HEK293 (cell line): ENCODE measurements at regions not wholly inside any gene's neighbourhood (a gene's known extent, or its start where the extent isn't known, plus 50 kb on each side); places are given as distances from the start of the nearest gene placed in this dataset.
A peak's percentile ranks its signal among the peaks of the same experiment; 100 is the strongest.

Experiments used
- MYNN ChIP-seq: fragments of 450-650 bp; formaldehyde crosslinking; IDR thresholded peaks from 2 replicates; pipeline ENCODE4 v1.5.1; 2016; ENCODE audit warnings: missing biosample characterization, missing genetic modification characterization, borderline replicate concordance
- PRDM10 ChIP-seq: fragments of 450-650 bp; formaldehyde crosslinking; IDR thresholded peaks from 2 replicates; pipeline ENCODE4 v1.5.1; 2016; ENCODE audit warnings: missing biosample characterization, missing genetic modification characterization
- REPIN1 ChIP-seq: fragments of 450-650 bp; formaldehyde crosslinking; IDR thresholded peaks from 2 replicates; pipeline ENCODE4 v1.5.1; 2017; ENCODE audit warnings: missing biosample characterization, missing genetic modification characterization, low read depth
- YY1 ChIP-seq: fragments of 450-650 bp; formaldehyde crosslinking; IDR thresholded peaks from 2 replicates; pipeline ENCODE4 v1.5.1; 2018; ENCODE audit warnings: missing biosample characterization, missing genetic modification characterization
- ZBTB1 ChIP-seq: fragments of 450-650 bp; formaldehyde crosslinking; IDR thresholded peaks from 2 replicates; pipeline ENCODE4 v1.5.1; 2016; ENCODE audit warnings: missing biosample characterization, missing genetic modification characterization
- ZBTB20 ChIP-seq: fragments of 450-650 bp; formaldehyde crosslinking; IDR thresholded peaks from 2 replicates; pipeline ENCODE4 v1.5.1; 2016; ENCODE audit warnings: missing biosample characterization, missing genetic modification characterization
- ZNF239 ChIP-seq: fragments of 450-650 bp; formaldehyde crosslinking; IDR thresholded peaks from 2 replicates; pipeline ENCODE4 v1.5.1; 2016; ENCODE audit warnings: missing biosample characterization, missing genetic modification characterization
- ZNF335 ChIP-seq: fragments of 450-650 bp; formaldehyde crosslinking; conservative IDR thresholded peaks from 2 replicates; pipeline ENCODE4 v1.5.1; 2016; ENCODE audit warnings: missing biosample characterization, missing genetic modification characterization
- ZNF350 ChIP-seq: fragments of 450-650 bp; formaldehyde crosslinking; IDR thresholded peaks from 2 replicates; pipeline ENCODE4 v1.5.0; 2017; ENCODE audit warnings: missing biosample characterization, mild to moderate bottlenecking, missing genetic modification characterization
- ZNF416 ChIP-seq: fragments of 450-650 bp; formaldehyde crosslinking; IDR thresholded peaks from 2 replicates; pipeline ENCODE4 v1.5.1; 2016; ENCODE audit warnings: missing biosample characterization, missing genetic modification characterization
- ZNF426 ChIP-seq: fragments of 450-650 bp; formaldehyde crosslinking; IDR thresholded peaks from 2 replicates; pipeline ENCODE4 v1.5.1; 2017; ENCODE audit warnings: missing biosample characterization, missing genetic modification characterization, mild to moderate bottlenecking, inconsistent platforms, moderate library complexity
- ZNF513 ChIP-seq: fragments of 450-650 bp; IDR thresholded peaks from 2 replicates; pipeline ENCODE4 v1.5.1; 2018; ENCODE audit warnings: missing biosample characterization, missing genetic modification characterization
- ZNF624 ChIP-seq: fragments of 450-650 bp; formaldehyde crosslinking; IDR thresholded peaks from 2 replicates; pipeline ENCODE4 v1.5.1; 2017; ENCODE audit warnings: missing biosample characterization, missing genetic modification characterization
- ZNF626 ChIP-seq: fragments of 450-650 bp; sonication (Bioruptor Pico); formaldehyde crosslinking; IDR thresholded peaks from 2 replicates; pipeline ENCODE4 v1.5.1; 2018; ENCODE audit warnings: missing biosample characterization, missing genetic modification characterization, inconsistent platforms
- ZNF629 ChIP-seq: fragments of 450-650 bp; formaldehyde crosslinking; IDR thresholded peaks from 2 replicates; pipeline ENCODE4 v1.5.1; 2017; ENCODE audit warnings: missing biosample characterization, missing genetic modification characterization
- ZNF76 ChIP-seq: fragments of 450-650 bp; formaldehyde crosslinking; IDR thresholded peaks from 2 replicates; pipeline ENCODE4; 2016; ENCODE audit warnings: low read depth, missing biosample characterization, missing genetic modification characterization, borderline replicate concordance
- ZNF776 ChIP-seq: fragments of 450-650 bp; formaldehyde crosslinking; IDR thresholded peaks from 2 replicates; pipeline ENCODE4 v1.5.0; 2017; ENCODE audit warnings: missing biosample characterization, missing genetic modification characterization, borderline replicate concordance
- ZSCAN30 ChIP-seq: fragments of 450-650 bp; IDR thresholded peaks from 2 replicates; pipeline ENCODE4 v1.5.1; 2018; ENCODE audit warnings: missing biosample characterization, mild to moderate bottlenecking, missing genetic modification characterization, moderate library complexity
- TF ChIP-seq, protein P1 (sequence below): fragments of 450-650 bp; formaldehyde crosslinking; IDR thresholded peaks from 2 replicates; pipeline ENCODE4 v1.5.1; 2016; ENCODE audit warnings: missing biosample characterization, missing genetic modification characterization
- TF ChIP-seq, protein P2 (sequence below): fragments of 450-650 bp; formaldehyde crosslinking; IDR thresholded peaks from 2 replicates; pipeline ENCODE4 v1.5.1; 2016; ENCODE audit warnings: missing biosample characterization, missing genetic modification characterization
- TF ChIP-seq, protein P3 (sequence below): fragments of 450-650 bp; formaldehyde crosslinking; IDR thresholded peaks from 2 replicates; pipeline ENCODE4 v1.5.1; 2016; ENCODE audit warnings: missing biosample characterization, missing genetic modification characterization, borderline replicate concordance
- TF ChIP-seq, protein P4 (sequence below): fragments of 450-650 bp; formaldehyde crosslinking; IDR thresholded peaks from 2 replicates; pipeline ENCODE4 v1.5.1; 2016; ENCODE audit warnings: missing biosample characterization, missing genetic modification characterization, low read depth
- TF ChIP-seq, protein P5 (sequence below): fragments of 450-650 bp; formaldehyde crosslinking; IDR thresholded peaks from 2 replicates; pipeline ENCODE4; 2016; ENCODE audit warnings: missing biosample characterization, missing genetic modification characterization

DNA sequence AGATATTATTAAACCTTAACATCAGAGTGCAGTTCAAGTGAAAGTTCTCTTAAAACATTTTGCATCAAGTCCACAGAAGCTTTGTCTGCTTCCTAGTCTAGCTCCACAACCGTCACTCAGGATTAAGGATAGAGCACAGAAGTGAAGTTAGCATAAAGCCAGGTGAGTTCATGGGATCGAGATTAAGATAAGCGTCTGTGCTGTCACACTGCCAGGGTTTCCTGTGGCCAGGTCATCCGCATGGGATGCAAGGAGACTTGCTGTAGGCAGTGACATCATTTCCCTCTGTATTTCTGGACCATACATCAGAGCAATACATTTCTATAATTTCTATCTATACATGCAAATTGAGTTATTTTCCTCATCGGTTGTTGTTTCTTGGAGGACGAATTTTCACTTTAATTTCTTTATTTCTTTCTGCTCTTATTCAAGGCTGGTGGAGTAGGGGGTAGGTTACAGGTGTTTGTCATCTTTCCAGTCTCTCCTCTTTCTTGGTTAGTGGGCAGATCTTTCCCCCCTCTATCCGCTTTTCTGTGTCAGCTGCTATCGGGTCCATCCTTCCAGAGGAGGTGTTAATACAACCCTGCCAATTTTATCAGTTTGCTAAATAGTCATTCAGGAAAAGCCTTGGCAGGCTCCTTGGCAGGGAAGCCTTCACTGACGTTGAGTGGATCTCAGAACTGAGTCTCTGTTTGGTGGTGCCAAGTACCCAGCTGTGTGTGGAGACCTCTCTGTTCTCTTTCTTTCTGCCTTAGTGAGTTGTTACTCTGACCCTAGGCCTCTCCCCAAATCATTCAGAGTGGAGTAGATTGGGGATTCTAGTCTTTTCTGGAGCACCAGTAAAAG lies 307.6 kb upstream of the MAP3K7 start (continued):
- TF ChIP-seq, protein P1, sequence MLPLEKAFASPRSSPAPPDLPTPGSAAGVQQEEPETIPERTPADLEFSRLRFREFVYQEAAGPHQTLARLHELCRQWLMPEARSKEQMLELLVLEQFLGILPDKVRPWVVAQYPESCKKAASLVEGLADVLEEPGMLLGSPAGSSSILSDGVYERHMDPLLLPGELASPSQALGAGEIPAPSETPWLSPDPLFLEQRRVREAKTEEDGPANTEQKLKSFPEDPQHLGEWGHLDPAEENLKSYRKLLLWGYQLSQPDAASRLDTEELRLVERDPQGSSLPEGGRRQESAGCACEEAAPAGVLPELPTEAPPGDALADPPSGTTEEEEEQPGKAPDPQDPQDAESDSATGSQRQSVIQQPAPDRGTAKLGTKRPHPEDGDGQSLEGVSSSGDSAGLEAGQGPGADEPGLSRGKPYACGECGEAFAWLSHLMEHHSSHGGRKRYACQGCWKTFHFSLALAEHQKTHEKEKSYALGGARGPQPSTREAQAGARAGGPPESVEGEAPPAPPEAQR (tag by site-specific recombination), result no peak
- TF ChIP-seq ZBTB1 (tag by site-specific recombination) (no peak), ZNF335 (0 out of 2 replicates have a peak, but pooled peaks have one; percentile 0), ZNF626 (tag by site-specific recombination) (no peak), YY1 (no peak), ZNF416 (tag by site-specific recombination) (no peak), MYNN (tag by site-specific recombination) (no peak), ZNF76 (no peak), REPIN1 (tag by site-specific recombination) (no peak), ZNF239 (tag by site-specific recombination) (no peak), PRDM10 (peak; percentile 57; the same call in 1 of the 2 replicates), ZNF776 (tag by site-specific recombination) (no peak), ZNF426 (no peak), ZNF513 (tag by site-specific recombination) (no peak), ZNF624 (no peak), ZNF350 (tag by site-specific recombination) (no peak), ZBTB20 (no peak), ZNF629 (peak; percentile 60), ZSCAN30 (no peak)
- TF ChIP-seq, protein P2, sequence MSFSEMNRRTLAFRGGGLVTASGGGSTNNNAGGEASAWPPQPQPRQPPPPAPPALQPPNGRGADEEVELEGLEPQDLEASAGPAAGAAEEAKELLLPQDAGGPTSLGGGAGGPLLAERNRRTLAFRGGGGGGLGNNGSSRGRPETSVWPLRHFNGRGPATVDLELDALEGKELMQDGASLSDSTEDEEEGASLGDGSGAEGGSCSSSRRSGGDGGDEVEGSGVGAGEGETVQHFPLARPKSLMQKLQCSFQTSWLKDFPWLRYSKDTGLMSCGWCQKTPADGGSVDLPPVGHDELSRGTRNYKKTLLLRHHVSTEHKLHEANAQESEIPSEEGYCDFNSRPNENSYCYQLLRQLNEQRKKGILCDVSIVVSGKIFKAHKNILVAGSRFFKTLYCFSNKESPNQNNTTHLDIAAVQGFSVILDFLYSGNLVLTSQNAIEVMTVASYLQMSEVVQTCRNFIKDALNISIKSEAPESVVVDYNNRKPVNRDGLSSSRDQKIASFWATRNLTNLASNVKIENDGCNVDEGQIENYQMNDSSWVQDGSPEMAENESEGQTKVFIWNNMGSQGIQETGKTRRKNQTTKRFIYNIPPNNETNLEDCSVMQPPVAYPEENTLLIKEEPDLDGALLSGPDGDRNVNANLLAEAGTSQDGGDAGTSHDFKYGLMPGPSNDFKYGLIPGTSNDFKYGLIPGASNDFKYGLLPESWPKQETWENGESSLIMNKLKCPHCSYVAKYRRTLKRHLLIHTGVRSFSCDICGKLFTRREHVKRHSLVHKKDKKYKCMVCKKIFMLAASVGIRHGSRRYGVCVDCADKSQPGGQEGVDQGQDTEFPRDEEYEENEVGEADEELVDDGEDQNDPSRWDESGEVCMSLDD (tag by site-specific recombination), result no peak
- TF ChIP-seq, protein P3, sequence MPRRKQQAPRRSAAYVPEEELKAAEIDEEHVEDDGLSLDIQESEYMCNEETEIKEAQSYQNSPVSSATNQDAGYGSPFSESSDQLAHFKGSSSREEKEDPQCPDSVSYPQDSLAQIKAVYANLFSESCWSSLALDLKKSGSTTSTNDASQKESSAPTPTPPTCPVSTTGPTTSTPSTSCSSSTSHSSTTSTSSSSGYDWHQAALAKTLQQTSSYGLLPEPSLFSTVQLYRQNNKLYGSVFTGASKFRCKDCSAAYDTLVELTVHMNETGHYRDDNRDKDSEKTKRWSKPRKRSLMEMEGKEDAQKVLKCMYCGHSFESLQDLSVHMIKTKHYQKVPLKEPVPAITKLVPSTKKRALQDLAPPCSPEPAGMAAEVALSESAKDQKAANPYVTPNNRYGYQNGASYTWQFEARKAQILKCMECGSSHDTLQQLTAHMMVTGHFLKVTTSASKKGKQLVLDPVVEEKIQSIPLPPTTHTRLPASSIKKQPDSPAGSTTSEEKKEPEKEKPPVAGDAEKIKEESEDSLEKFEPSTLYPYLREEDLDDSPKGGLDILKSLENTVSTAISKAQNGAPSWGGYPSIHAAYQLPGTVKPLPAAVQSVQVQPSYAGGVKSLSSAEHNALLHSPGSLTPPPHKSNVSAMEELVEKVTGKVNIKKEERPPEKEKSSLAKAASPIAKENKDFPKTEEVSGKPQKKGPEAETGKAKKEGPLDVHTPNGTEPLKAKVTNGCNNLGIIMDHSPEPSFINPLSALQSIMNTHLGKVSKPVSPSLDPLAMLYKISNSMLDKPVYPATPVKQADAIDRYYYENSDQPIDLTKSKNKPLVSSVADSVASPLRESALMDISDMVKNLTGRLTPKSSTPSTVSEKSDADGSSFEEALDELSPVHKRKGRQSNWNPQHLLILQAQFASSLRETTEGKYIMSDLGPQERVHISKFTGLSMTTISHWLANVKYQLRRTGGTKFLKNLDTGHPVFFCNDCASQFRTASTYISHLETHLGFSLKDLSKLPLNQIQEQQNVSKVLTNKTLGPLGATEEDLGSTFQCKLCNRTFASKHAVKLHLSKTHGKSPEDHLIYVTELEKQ (tag by site-specific recombination), result no peak
- TF ChIP-seq, protein P4, sequence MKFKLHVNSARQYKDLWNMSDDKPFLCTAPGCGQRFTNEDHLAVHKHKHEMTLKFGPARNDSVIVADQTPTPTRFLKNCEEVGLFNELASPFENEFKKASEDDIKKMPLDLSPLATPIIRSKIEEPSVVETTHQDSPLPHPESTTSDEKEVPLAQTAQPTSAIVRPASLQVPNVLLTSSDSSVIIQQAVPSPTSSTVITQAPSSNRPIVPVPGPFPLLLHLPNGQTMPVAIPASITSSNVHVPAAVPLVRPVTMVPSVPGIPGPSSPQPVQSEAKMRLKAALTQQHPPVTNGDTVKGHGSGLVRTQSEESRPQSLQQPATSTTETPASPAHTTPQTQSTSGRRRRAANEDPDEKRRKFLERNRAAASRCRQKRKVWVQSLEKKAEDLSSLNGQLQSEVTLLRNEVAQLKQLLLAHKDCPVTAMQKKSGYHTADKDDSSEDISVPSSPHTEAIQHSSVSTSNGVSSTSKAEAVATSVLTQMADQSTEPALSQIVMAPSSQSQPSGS, result peak; percentile 41; the same call in 1 of the 2 replicates
- TF ChIP-seq, protein P5, sequence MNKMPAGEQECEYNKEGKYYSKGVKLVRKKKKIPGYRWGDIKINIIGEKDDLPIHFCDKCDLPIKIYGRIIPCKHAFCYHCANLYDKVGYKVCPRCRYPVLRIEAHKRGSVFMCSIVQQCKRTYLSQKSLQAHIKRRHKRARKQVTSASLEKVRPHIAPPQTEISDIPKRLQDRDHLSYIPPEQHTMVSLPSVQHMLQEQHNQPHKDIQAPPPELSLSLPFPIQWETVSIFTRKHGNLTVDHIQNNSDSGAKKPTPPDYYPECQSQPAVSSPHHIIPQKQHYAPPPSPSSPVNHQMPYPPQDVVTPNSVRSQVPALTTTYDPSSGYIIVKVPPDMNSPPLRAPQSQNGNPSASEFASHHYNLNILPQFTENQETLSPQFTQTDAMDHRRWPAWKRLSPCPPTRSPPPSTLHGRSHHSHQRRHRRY, result no peak
